ENCODE measurements at regions not wholly inside any gene's neighbourhood (a gene's known extent, or its start where the extent isn't known, plus 50 kb on each side); places are given as distances from the start of the nearest gene placed in this dataset.

- H3K27ac ChIP-seq, result no peak overlapping the region
Measured at GRCh38 chr2:18387441-18388206, 172.8 kb downstream of the RDH14 start.

GRCh38 chr2:18384242-18384641 is 176.2 kb downstream of the RDH14 start:
- H3K27ac ChIP-seq, result no peak overlapping the region
- no peak for DNase-seq (ENCODE audit: low spot score)
- ChIA-PET CTCF (interaction anchor here (0.6 kb wide), 1 partner anchor 208 kb away, joined by 3 read pairs; no protein-coding TSS in a partner anchor), POLR2A (ENCODE audit: low non-redundant PET) (no interaction called here)
- no peak for TF ChIP-seq CTCF (conservative IDR thresholded peaks at IDR 0.05; ENCODE audit: low read depth)

More at GRCh38 chr2:18387441-18388206, 172.8 kb downstream of the RDH14 start:
- ChIA-PET CTCF (interaction anchor here (0.5 to 1.4 kb wide), 7 partner anchors 12 to 1388 kb away, joined by 3 to 7 read pairs (median 3); no protein-coding TSS in a partner anchor), POLR2A (ENCODE audit: low non-redundant PET) (no interaction called here)
- TF ChIP-seq CTCF (conservative IDR thresholded peaks at IDR 0.05; ENCODE audit: low read depth), result peak; percentile 88
- peak; percentile 51 for DNase-seq (ENCODE audit: low spot score)

GRCh38 chr2:18381386-18381785 is 179.1 kb downstream of the RDH14 start:
- TF ChIP-seq CTCF (conservative IDR thresholded peaks at IDR 0.05; ENCODE audit: low read depth), result no peak
- ChIA-PET CTCF (interaction anchor here (0.7 kb wide), 1 partner anchor 54 kb away, joined by 3 read pairs; no protein-coding TSS in a partner anchor), POLR2A (ENCODE audit: low non-redundant PET) (no interaction called here)
- no peak for DNase-seq (ENCODE audit: low spot score)
- H3K27ac ChIP-seq, result no peak overlapping the region

- POLR2A ChIA-PET (ENCODE audit: low non-redundant PET), result no interaction called here
- CTCF ChIA-PET, result interaction anchor here (0.6 kb wide), 1 partner anchor 18 kb away, joined by 3 read pairs; no protein-coding TSS in a partner anchor
- H3K27ac ChIP-seq, result no peak overlapping the region
- DNase-seq (ENCODE audit: low spot score), result no peak
- no peak for TF ChIP-seq CTCF (conservative IDR thresholded peaks at IDR 0.05; ENCODE audit: low read depth)
Measured at GRCh38 chr2:18380321-18380720, 180.1 kb downstream of the RDH14 start.

GRCh38 chr2:18379870-18380269 is 180.6 kb downstream of the RDH14 start:
- H3K27ac ChIP-seq, result no peak overlapping the region
- ChIA-PET CTCF (interaction anchor here (0.5 to 1.1 kb wide), 5 partner anchors 18 to 751 kb away, joined by 3 read pairs; no protein-coding TSS in a partner anchor), POLR2A (ENCODE audit: low non-redundant PET) (no interaction called here)
- TF ChIP-seq CTCF (conservative IDR thresholded peaks at IDR 0.05; ENCODE audit: low read depth), result no peak
- DNase-seq (ENCODE audit: low spot score), result no peak

GRCh38 chr2:18378020-18378653 is 182.3 kb downstream of the RDH14 start:
- H3K27ac ChIP-seq, result no peak overlapping the region
- DNase-seq (ENCODE audit: low spot score), result peak; percentile 64
- ChIA-PET POLR2A (ENCODE audit: low non-redundant PET) (no interaction called here), CTCF (interaction anchor here (0.6 to 1.1 kb wide), 5 partner anchors 110 to 966 kb away, joined by 3 to 4 read pairs (median 3); no protein-coding TSS in a partner anchor)
- peak; percentile 86 for TF ChIP-seq CTCF (conservative IDR thresholded peaks at IDR 0.05; ENCODE audit: low read depth)
